HG02884 (cell line): ENCODE measurements at regions not wholly inside any gene's neighbourhood (a gene's known extent, or its start where the extent isn't known, plus 50 kb on each side); places are given as distances from the start of the nearest gene placed in this dataset.

Experiments used
- ATAC-seq: cut with Tn5 transposase; IDR thresholded peaks from one replicate; pipeline ENCODE4 v1.9.1; 2021; ENCODE audit warnings: mild to moderate bottlenecking, moderate library complexity; ENCODE audit not compliant: unreplicated experiment

DNA sequence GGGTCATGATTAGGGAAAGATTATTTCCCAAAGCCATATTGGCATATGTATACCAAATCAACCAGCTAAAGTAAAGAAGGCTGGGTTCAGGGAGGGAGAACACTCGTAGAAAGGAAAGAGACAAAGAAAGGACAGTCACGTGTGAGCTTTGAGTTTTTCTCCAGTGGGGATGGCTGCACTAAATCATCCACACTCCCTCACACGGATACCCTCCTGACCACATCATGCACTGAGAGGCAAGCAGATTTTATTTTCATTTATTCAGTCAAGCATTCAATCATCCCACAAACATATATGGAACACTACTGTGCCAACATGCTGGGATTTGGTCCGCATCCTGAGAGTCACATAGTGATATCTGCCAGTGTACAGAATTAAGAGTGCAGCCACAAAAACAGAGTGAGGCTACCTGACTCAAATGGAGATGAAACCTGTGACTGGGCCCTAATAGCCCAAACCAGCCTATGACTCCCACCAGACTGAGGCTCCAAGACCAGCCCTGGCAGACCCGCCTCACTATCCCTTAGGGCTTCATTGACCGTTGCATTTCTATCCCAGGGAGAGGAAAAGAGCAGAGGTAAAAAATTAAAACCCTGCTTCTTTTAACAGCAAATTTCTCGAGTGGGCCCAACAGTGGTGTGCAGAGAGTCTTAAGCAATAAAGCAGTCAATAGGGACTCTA is 155.9 kb downstream of the BARHL2 start:
- no peak for ATAC-seq

DNA sequence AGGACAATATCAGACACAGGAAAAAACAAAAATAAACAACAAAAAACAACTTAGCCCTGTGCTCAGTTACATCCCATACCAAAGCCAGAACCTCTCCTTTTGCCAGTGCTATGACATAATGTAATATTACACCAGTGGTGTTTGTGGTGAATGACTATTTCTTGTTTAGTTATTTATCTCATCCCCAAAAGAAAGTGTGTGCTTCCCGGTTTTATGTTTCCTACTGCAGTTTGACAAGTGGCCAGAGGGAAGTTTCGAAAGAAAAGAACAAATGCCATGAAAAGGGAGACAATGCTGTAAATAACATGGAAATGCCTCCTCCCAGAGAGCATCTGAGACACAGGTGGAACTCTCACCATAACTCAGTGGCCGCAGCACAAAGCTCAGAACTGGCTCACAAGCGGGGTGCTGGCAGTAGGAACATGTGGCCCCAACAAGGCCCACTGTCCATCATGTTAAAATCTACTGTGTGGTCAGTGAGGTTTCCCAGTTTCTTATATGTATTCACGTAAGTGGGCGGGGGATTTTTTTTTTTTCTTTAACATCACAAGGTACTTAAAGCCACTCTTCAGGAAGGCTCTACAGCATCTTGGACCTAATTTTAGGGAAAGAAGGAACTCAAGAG is 158.2 kb downstream of the BARHL2 start:
- ATAC-seq: no peak

DNA sequence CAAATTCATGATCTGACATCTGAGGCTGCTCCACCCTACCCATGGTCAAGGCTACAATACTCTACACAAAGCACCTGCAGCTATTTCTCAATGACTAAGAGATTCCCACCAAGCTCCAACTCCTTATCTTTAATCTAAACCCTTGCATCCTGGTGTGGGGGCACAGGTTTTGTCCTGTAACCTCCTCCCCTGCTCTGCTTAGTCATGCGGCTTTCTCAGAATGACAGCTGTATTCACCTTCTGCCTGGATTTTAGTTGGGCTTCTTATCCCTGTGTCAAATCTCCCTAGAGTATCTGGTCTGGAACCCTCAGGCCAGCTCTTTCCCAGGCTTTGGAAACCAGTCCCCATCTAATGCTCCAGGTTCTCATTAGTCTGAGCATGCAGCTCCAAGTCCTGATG is 159.0 kb downstream of the BARHL2 start:
- ATAC-seq: no peak

DNA sequence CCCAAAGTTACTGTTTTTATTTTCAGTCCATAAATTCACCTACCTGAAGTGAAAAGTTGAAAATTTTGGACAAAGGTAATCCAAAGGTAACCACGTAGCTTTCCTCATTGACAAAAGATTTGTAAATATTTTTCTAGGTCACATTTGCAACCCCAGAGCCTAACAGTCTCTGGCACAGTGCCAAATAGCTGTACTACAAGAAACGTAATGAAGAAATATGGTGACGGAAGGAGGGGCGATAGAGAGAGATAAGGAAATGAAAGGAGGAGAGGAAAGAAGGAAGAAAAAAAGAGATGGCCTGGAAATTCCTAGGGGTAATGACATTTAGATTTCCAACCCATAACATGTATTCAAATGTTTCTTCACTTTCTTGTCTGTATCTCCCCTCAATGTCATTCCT is 159.4 kb downstream of the BARHL2 start:
- ATAC-seq: no peak

DNA sequence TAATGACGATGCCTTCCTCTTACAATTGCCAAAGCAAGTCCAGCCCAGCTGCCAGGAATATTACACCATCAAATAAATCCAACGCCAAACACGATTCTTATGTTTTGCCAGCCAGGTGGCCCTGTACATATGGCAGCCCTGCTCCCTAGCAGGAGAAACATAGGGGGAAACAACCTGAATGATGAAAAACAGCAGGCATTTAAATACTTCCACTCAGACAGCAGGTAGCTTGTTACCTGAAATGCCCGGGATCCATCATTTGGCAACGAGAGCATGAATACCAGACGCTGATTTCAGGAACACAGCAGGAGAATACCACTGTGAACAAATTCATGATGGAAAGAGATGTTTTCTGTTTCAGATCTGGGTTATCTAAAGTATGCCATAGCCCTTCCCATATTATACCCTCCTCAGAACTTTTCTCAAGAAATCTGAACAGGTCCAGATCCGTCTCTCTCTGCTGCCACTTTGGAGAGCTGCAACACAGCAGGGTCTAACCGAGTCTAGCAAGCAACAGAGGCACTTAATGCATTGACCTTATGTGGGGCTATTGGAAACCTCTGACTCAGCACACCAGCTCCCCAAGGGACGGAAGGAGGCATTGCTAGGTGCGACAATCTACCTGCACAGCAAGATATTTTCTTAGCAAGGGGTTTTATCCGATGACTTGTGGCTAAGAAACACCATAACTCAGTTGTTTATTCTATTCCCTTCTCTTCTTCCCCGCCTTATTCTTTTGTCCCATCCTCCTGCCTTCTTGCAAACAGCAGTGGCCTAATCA is 166.3 kb downstream of the BARHL2 start:
- ATAC-seq: no peak

DNA sequence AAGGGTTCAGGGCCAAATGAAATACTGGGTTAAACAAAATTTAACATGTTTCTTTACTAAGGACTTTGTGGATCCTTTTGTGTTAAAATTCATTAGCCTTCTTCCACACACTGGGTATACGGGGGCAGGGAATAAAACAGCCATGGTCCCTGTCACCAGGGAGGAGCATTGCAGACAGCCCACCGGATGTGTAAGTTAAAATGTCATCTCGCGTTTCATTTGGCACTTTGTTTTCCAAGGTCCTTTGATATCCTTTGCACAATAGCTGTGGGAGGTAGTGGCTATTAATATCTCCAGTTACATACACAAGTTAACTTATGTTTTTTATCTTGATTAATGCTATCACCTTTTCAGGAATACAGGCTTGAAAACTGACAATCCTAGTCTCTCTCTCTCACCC is 172.7 kb downstream of the BARHL2 start:
- no peak for ATAC-seq

DNA sequence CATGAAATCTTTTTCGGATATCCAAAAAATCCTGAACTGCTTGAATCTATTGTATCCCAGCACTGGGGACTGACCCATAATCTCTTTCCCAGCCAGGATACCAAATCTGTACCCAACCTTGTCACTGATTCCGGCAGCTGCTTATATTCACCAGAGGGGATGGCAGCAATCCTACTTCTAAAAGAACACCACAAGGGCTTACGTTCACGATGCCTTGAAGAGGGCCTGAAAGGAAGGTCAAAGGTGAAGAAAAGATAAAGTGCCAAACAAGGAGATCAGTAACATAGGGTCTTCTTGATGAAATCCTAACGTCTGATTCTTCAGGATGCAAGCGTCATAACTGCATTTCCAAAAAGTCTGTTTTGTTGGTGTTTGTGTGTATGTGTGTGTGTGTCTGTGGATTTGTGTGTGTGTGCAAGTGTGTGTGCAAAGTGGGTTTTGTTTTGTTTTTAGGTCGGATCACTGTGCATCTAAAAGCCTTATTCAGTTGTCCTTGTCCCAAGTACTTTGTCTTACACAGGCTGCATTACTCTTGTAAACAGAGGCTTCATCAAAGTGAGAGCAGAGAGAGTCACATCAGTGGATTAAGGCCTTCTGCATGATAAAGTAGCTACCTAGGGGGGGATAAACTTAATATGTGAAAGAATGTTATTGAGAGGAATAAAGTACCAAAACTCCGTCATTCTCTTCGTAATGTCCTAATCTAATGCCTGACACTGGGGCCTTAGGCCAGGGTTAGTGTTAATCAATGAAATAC is 179.3 kb downstream of the BARHL2 start:
- no peak for ATAC-seq

DNA sequence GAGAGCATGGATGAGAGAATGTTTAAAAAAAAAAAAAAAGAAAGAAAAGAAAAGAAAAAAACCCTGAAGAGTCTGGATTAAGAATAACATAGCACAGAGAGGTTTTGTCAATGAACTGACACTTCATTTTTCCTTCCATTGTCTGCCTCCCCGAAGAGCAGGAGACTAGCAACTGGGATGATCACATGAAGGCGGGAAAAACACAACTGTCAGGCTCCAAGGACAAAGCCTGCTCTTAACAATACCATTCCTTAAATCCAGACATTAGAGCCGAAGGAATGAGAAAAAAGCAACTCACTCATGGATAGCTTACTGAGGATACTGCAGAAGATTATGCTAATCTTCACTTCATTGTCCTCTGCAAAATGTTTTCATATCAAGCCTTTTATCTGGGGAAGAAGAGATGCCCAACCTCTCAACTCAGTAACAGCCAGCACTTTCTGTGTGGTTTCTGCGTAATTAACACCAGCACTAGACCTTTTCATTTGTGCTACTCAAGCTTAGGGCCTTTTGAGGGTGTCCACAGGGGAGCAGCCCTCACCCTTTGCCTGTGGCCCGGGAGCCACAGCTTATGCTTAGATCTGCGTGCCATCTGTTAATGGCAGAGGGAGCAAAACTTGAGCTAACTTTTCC is 182.3 kb downstream of the BARHL2 start:
- no peak for ATAC-seq

DNA sequence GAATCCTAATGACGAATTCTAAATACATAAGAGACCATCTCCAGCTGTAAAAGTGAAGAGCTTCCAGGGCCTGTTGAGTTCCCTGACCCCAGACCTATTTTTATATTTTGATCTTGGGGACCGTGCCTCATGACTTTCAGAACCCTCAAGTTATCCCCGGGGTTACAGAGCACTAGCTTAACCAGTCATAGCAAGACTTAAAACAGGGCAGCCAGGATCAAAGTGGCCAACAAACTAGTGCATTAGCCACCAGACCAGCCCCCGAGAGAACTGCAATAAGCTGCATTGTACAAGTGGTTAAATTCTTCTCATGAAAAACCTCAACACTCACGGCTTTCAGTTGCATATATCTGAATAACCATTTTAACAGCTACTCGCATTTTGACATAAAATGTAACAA is 183.0 kb downstream of the BARHL2 start:
- ATAC-seq: no peak

DNA sequence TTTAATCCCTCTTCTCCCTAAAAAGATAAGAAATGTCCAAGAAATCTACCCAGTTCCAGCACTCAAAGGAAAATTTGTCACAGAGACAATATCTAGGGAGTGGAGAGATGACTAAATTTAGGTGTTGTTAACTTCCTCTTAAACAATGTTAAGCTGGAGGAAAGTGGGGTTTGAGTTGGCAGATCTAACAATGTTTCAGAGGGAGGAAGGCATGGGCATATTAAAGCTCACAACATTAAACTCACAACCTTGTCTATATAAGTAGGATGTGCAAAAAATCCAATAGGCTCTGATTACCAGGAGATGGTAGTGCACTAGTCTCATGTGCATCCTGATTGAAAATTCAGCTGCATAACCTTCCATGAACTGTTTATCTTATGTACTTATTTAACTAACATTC is 190.1 kb downstream of the BARHL2 start:
- no peak for ATAC-seq

DNA sequence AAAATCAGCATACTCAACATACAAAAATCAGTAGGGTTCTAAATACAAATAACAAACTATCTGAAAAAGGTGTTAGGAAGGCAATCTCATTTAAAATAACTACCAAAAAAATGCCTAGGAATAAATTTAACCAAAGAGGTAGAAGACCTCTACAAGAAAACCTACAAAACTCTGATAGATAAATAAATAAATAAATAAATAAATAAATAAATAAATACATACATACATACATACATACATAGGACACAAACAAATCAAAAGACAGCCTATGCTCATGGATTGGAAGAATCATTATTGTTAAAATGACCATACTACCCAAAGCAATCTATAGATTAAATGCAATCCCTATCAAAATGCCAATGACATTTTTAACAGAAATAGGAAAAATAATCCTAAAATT is 194.7 kb downstream of the BARHL2 start:
- no peak for ATAC-seq

DNA sequence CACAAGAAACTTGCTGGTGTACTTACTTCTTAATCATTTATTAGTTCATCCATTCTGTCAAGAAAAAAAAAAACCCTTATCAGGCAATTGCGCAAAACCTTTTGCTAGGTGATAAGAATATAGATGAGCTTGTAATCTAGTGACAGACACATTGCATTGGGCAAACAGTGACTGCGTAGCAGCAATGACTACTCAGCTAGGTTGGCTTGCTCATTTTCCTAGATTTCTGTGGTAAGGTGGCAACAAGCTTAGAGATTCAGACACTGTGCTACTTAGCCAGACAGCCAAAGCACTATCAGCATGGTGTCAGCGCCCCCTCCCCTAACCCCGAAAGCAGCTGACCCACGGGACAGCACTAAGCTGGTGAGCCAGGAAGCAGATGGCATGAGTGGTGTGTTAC is 203.1 kb downstream of the BARHL2 start:
- ATAC-seq: no peak

DNA sequence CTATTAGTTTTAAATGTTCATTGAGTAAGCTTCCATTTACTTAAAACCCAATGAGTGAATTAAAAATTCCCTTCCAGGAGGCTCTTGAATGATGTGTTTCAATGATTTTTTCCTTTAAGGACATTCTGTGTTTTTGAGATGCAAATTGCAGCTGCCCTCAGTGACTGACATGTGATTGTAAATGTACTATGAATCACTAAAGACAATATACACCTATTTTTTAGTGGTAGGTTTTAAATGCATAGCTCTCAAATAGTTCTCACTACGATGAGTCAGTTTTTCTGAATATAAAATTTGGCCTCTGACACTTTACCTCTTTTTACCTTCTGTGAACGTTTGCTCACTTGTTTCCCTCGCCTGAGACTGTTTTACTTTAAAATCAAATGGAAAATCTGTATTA is 204.7 kb downstream of the BARHL2 start:
- no peak for ATAC-seq

DNA sequence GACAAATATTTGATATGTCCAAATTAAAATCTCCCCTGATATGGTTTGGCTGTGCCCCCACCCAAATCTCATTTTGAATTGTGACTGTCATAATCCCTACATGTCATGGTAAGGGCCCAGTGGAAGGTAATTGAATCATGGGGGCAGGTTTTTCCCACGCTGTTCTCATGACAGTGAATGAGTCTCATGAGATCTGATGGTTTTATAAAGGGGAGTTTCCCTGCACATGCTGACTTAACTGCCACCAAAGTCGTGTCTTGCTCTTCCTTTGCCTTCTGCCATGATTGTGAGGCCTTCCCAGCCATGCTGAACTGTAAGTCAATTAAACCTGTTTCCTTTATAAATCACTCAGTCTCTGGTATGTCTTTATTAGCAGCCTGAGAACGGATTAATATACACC is 207.0 kb downstream of the BARHL2 start:
- ATAC-seq: no peak

DNA sequence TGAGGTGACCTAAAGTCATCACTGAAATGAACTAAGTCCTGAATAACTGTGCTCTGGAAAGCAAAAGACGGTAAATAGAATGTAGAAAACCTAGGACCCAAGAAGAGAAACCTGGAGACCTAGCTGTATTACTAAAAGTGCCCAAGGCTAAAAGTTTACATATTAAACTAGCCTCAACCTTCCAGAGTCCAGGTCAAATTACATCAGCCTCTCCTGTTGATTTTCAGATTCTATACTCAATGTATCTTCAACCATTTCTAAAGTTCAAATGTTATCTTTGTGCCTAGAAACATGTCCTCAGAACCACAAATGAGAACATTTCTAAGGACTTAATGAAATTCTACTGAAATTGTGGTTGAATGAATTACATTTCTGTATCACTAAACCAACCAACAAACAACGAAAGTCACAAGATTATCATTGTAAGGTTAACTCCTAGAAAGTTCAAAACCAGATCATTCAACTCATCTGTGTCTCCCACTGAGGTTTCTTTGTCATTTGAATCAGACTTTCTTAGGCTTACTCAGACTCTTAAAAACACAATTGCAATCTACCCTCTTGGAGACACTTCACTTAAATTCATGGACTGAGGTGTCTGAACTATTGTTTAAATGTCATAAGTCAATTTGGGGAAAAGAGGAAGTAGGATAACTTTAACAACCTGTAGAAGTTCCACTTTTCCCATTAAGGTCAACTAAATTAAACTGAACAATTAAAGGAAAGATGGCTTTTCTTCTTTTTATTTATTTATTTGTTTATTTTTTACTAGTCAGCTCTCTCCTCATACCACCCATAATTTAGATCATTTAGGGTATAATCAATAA is 207.7 kb downstream of the BARHL2 start:
- peak; percentile 62 for ATAC-seq

DNA sequence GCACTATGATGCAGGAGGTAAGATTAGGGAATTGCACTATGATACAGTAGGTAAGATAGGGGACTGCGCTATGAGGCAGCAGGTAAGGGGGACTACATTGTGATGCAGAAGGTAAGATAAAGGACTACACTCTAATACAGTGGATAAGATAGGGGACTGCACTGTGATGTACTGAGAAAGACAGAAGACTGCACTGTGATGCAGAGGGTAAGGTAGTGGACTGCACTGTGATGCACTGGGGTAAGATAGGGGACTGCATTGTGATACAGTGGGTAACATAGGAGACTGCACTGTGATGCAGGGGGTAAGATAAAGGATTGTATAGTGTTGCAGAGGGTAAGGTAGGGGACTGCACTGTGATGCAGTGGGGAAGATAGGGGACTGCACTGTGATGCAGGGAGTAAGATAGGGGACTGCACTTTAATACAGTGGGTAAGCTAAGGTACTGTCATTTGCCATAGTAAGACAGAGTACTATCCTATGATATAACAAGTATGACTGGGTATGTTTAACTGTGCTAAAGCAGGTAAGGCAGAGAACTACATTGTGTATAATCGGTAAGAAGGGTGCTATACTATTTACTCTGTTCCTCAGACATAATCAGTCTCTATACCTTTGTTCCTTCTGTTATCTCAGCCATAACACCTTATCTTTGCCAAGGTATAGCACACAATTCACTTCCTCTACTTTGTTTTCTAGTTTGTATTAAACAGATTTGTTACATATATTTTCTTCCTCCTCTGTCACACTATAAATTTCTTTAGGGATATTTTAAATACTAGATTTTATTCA is 208.5 kb downstream of the BARHL2 start:
- ATAC-seq: no peak

DNA sequence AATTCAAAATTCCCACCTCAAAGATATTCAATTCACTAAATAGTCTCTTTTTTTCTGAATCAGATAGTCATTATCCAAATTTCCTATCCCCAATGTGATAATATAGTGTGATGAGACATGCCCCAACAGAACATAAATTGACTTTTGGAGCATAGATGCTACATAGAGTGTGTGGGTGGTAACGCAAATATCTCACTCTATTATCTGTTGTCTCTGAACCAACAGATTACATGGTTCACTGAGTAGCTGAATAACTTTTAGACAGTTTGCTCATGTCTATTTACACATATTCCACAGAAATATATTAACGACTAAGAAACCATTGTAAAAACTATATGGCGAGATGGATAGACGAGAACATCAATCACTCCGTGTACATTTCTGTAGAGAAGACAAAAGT is 209.9 kb downstream of the BARHL2 start:
- ATAC-seq: no peak

DNA sequence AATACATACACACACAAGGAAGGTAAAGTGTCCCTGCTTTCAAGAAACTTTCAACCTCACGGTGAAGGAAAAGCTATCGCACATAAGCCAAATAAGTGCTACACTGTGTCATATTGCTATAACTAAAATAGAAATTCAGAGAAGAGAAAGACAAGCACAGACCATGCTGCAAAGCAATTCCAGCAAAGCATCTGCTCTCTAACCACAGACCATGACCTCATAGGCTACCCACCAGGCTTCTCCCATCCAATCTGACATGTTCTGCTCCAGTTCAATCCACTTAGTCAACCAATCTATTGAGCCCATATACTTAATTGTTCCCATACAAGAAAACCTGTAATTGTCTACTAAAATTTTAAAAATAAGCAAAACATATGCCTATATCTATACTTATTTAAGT is 211.3 kb downstream of the BARHL2 start:
- no peak for ATAC-seq

DNA sequence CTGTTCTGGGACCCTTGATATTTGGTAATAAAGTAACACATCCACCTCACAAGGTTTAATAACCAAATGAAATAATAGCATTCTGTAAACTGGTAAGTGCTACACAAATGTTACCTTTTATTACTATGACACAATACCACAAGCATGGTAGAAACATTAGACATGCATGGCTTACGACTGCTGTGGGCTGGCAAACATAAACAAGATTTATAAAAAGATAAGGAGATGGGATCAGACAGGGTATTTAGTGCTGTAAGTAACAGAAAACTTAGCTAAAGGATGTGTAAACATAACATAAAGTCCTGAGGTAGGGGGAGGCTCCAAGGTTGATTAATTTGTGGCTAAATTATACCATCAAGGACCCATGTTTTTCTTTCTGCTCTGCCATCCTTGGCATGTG is 212.6 kb downstream of the BARHL2 start:
- ATAC-seq: no peak
